ENCODE measurements at regions not wholly inside any gene's neighbourhood (a gene's known extent, or its start where the extent isn't known, plus 50 kb on each side); places are given as distances from the start of the nearest gene placed in this dataset.

GRCh38 chr4:176902710-176903323, 110.1 kb upstream of the VEGFC start:
- DNase-seq, result peak in 1 of 5 donors; percentile 74

- no peak for DNase-seq
These were observed 114.0 kb upstream of the VEGFC start for GRCh38 chr4:176906709-176907108.

GRCh38 chr4:176910646-176911045, 117.9 kb upstream of the VEGFC start:
- no peak for DNase-seq

- no peak for DNase-seq
These were observed 126.9 kb upstream of the VEGFC start for GRCh38 chr4:176919631-176920030.

GRCh38 chr4:176920694-176921093, 128.0 kb upstream of the VEGFC start:
- no peak for DNase-seq

- no peak for DNase-seq
These were observed 128.5 kb upstream of the VEGFC start for GRCh38 chr4:176921256-176921655.

- no peak for DNase-seq
These were observed 131.5 kb upstream of the VEGFC start for GRCh38 chr4:176924238-176924637.

- no peak for DNase-seq
These were observed 133.2 kb upstream of the VEGFC start for GRCh38 chr4:176925962-176926361.

GRCh38 chr4:176927117-176927516, 134.4 kb upstream of the VEGFC start:
- DNase-seq, result no peak

GRCh38 chr4:176927664-176928063, 134.9 kb upstream of the VEGFC start:
- no peak for DNase-seq

GRCh38 chr4:176939445-176939844, 146.7 kb upstream of the VEGFC start:
- no peak for DNase-seq

- no peak for DNase-seq
These were observed 152.6 kb upstream of the VEGFC start for GRCh38 chr4:176945334-176945733.

GRCh38 chr4:176949029-176949428, 156.3 kb upstream of the VEGFC start:
- no peak for DNase-seq

GRCh38 chr4:176953021-176953420, 160.3 kb upstream of the VEGFC start:
- DNase-seq, result no peak

GRCh38 chr4:176957353-176958118, 164.8 kb upstream of the VEGFC start:
- DNase-seq, result no peak

GRCh38 chr4:176959980-176960379, 167.3 kb upstream of the VEGFC start:
- DNase-seq, result no peak

- DNase-seq, result no peak
These were observed 170.4 kb upstream of the VEGFC start for GRCh38 chr4:176963121-176963520.

- DNase-seq, result no peak
These were observed 171.5 kb upstream of the VEGFC start for GRCh38 chr4:176964116-176964691.

- no peak for DNase-seq
These were observed 174.9 kb upstream of the VEGFC start for GRCh38 chr4:176967586-176967985.

GRCh38 chr4:176968094-176968493, 175.4 kb upstream of the VEGFC start:
- DNase-seq, result no peak

GRCh38 chr4:176969011-176969410, 176.3 kb upstream of the VEGFC start:
- DNase-seq, result no peak

GRCh38 chr4:176970853-176971252, 178.1 kb upstream of the VEGFC start:
- no peak for DNase-seq

GRCh38 chr4:176971576-176972115, 178.9 kb upstream of the VEGFC start:
- DNase-seq, result no peak

- no peak for DNase-seq
These were observed 186.7 kb upstream of the VEGFC start for GRCh38 chr4:176979416-176979815.

Measured in T-helper 1 cell (primary cell).